HEK293T (cell line): ENCODE measurements at regions not wholly inside any gene's neighbourhood (a gene's known extent, or its start where the extent isn't known, plus 50 kb on each side); places are given as distances from the start of the nearest gene placed in this dataset.

Source experiments
- ARNT ChIP-seq: fragments of 450-650 bp; IDR thresholded peaks from 2 replicates; pipeline ENCODE4 v1.6.1; 2017; ENCODE audit warnings: mild to moderate bottlenecking
- BHLHE40 ChIP-seq: fragments of 450-650 bp; IDR thresholded peaks from 2 replicates; pipeline ENCODE4 v1.6.1; 2016; ENCODE audit warnings: mild to moderate bottlenecking, moderate library complexity, borderline replicate concordance
- CTBP1 ChIP-seq: fragments of 450-650 bp; IDR thresholded peaks from 2 replicates; pipeline ENCODE4 v1.6.1; 2016; ENCODE audit warnings: borderline replicate concordance
- ELF4 ChIP-seq: fragments of 450-650 bp; IDR thresholded peaks from 2 replicates; pipeline ENCODE4 v1.6.1; 2017; ENCODE audit warnings: antibody characterized with exemption
- FOXA1 ChIP-seq: fragments of 450-650 bp; IDR thresholded peaks from 2 replicates; pipeline ENCODE4 v1.6.1; 2016; ENCODE audit warnings: mild to moderate bottlenecking
- FOXK2 ChIP-seq: fragments of 450-650 bp; IDR thresholded peaks from 2 replicates; pipeline ENCODE4 v1.6.1; 2016; ENCODE audit warnings: mild to moderate bottlenecking
- HDGF ChIP-seq: fragments of 450-650 bp; IDR thresholded peaks from 2 replicates; pipeline ENCODE4 v1.6.1; 2017; ENCODE audit warnings: antibody characterized with exemption, borderline replicate concordance
- L3MBTL2 ChIP-seq: fragments of 450-650 bp; conservative IDR thresholded peaks from 2 replicates; pipeline ENCODE4 v1.6.1; 2016; ENCODE audit warnings: mild to moderate bottlenecking
- LEF1 ChIP-seq: fragments of 450-650 bp; IDR thresholded peaks from 2 replicates; pipeline ENCODE4 v1.6.1; 2017; ENCODE audit warnings: mild to moderate bottlenecking, borderline replicate concordance
- NFRKB ChIP-seq: fragments of 450-650 bp; IDR thresholded peaks from 2 replicates; pipeline ENCODE4 v1.6.1; 2016; ENCODE audit warnings: mild to moderate bottlenecking, moderate library complexity
- PKNOX1 ChIP-seq: fragments of 450-650 bp; IDR thresholded peaks from 2 replicates; pipeline ENCODE4 v1.6.1; 2016
- SP1 ChIP-seq: fragments of 450-650 bp; IDR thresholded peaks from 2 replicates; pipeline ENCODE4 v1.6.1; 2017
- SUZ12 ChIP-seq: fragments of 450-650 bp; IDR thresholded peaks from 2 replicates; pipeline ENCODE4 v1.6.1; 2016; ENCODE audit warnings: mild to moderate bottlenecking
- TARDBP ChIP-seq: fragments of 450-650 bp; IDR thresholded peaks from 2 replicates; pipeline ENCODE4 v1.6.1; 2016

GRCh38 chr10:33993917-33994316 is 659.5 kb upstream of the NRP1 start:
- TF ChIP-seq ARNT (no peak), ELF4 (no peak), FOXK2 (no peak), PKNOX1 (no peak), L3MBTL2 (no peak), BHLHE40 (no peak), SP1 (no peak), SUZ12 (no peak), LEF1 (no peak), NFRKB (no peak), TARDBP (no peak), CTBP1 (no peak), FOXA1 (no peak), HDGF (no peak)
